H1 (cell line): ENCODE measurements at regions not wholly inside any gene's neighbourhood (a gene's known extent, or its start where the extent isn't known, plus 50 kb on each side); places are given as distances from the start of the nearest gene placed in this dataset.

ENCODE experiments used
- CTCF ChIP-seq, 3 experiments: IDR thresholded peaks; 1 replicate in 2 of 3; 2 replicates in 1 of 3; pipeline versions ENCODE4 v1.5.1 to v1.6.1; 2011; ENCODE audit warnings: low read length in 3 of 3, mild to moderate bottlenecking in 3 of 3, inconsistent platforms in 2 of 3, low read depth in 1 of 3, moderate library complexity in 1 of 3; ENCODE audit not compliant: insufficient read depth in 1 of 3; ENCODE audit errors: control extremely low read depth in 1 of 3
- GTF2F1 ChIP-seq: IDR thresholded peaks from 2 replicates; pipeline ENCODE4 v1.6.1; 2012; ENCODE audit warnings: low read depth, low read length, improper control_type of control experiment, borderline replicate concordance
- JUN ChIP-seq: IDR thresholded peaks from 2 replicates; pipeline ENCODE4 v1.6.1; 2011; ENCODE audit warnings: low read depth, mild to moderate bottlenecking, improper control_type of control experiment, low read length
- MAX ChIP-seq: IDR thresholded peaks from 2 replicates; pipeline ENCODE4 v1.6.1; 2012; ENCODE audit warnings: inconsistent platforms
- POLR2A ChIP-seq, 2 experiments: IDR thresholded peaks; 1 replicate in 1 of 2; 2 replicates in 1 of 2; pipeline ENCODE4 v1.6.1; 2011; ENCODE audit warnings: low read depth in 2 of 2, low read length in 2 of 2, mild to moderate bottlenecking in 2 of 2; ENCODE audit errors: control extremely low read depth in 1 of 2
- SP2 ChIP-seq: IDR thresholded peaks from 2 replicates; pipeline ENCODE4 v1.6.1; 2012; ENCODE audit warnings: mild to moderate bottlenecking, low read length, inconsistent platforms
- SUZ12 ChIP-seq: fragments of 200-600 bp; sonication (generic); IDR thresholded peaks from 2 replicates; pipeline ENCODE4 v1.6.1; 2012; ENCODE audit warnings: mild to moderate bottlenecking, inconsistent platforms, low read length, moderate library complexity, mixed read lengths
- TAF1 ChIP-seq: IDR thresholded peaks from 2 replicates; pipeline ENCODE4 v1.6.1; 2011; ENCODE audit warnings: mild to moderate bottlenecking, low read depth, low read length
- ZNF274 ChIP-seq: IDR thresholded peaks from 2 replicates; pipeline ENCODE4 v1.7.0; 2012; ENCODE audit warnings: low read length, borderline replicate concordance; ENCODE audit errors: extremely low read depth

- TF ChIP-seq SUZ12 (no peak), TAF1 (no peak), CTCF (IDR thresholded peaks at IDR 0.05; ENCODE audit: control extremely low read depth in 1 of 3, insufficient read depth in 1 of 3, low read depth in 1 of 3, low read length in 3 of 3) (no peak), POLR2A (IDR thresholded peaks at IDR 0.05; ENCODE audit: control extremely low read depth in 1 of 2, low read depth in 2 of 2, low read length in 2 of 2) (no peak), ZNF274 (no peak), JUN (no peak), SP2 (no peak), GTF2F1 (no peak), MAX (no peak)
These were observed 52.5 kb upstream of the AJAP1 start for GRCh38 chr1:4601941-4602340.
